HepG2 (cell line): ENCODE measurements at regions not wholly inside any gene's neighbourhood (a gene's known extent, or its start where the extent isn't known, plus 50 kb on each side); places are given as distances from the start of the nearest gene placed in this dataset.

Experiments used
- ATAC-seq: fragments of 200-7000 bp; cut with Tn5 transposase; 3 replicates; pipeline ENCODE4 v1.9.1; 2020; ENCODE audit warnings: mild to moderate bottlenecking, moderate library complexity
- BruUV-seq: library from RNA; stranded (reverse); fragments of 400-500 nt; replicated peaks from 2 replicates; lab custom pipeline; 2021; lab: Mats Ljungman, UMichigan
- CTCF ChIA-PET: fragments of 300-600 bp; formaldehyde crosslinking; extraction: SDS; loops from one replicate; lab custom pipeline; 2021; ENCODE audit warnings: low total read pairs, inconsistent platforms, low intra/inter-chr PET ratio; lab: Yijun Ruan, JAX
- POLR2A ChIA-PET: fragments of 350-600 bp; sonication (Branson Sonifier 250); formaldehyde crosslinking; loops from one replicate; lab custom pipeline; 2020; ENCODE audit warnings: antibody characterized with exemption, inconsistent platforms; lab: Yijun Ruan, JAX
- DNase-seq: peaks from one replicate; pipeline ENCODE4 v3.0.0-alpha.2; 2015; ENCODE audit warnings: low spot score
- FAIRE-seq: peaks from 3 replicates; lab custom pipeline; 2011; peaks lifted over from hg19 to GRCh38; lab: Jason Lieb, UNC
- H2AFZ ChIP-seq: one replicate; pipeline ENCODE4 v1.6.1; 2011; ENCODE audit warnings: low read length, inconsistent platforms
- H3K27ac ChIP-seq: fragments of 300-600 bp; 3 replicates; pipeline ENCODE4 v1.8.0; 2011; ENCODE audit warnings: mixed run types, mild to moderate bottlenecking, mixed read lengths, low read length, inconsistent platforms; ENCODE audit not compliant: insufficient read depth; ENCODE audit errors: extremely low read length
- H3K27me3 ChIP-seq, 2 experiments: fragments of 200-600 bp in 1 of 2; 2 replicates in 1 of 2; 3 replicates in 1 of 2; pipeline versions ENCODE4 v1.6.0 to v1.8.0; 2011; ENCODE audit warnings: low read length in 2 of 2, mild to moderate bottlenecking in 2 of 2, moderate library complexity in 2 of 2, inconsistent platforms in 1 of 2; ENCODE audit not compliant: insufficient read depth in 2 of 2, control insufficient read depth in 1 of 2
- H3K36me3 ChIP-seq, 2 experiments: fragments of 200-600 bp in 1 of 2; replicated peaks in 1 of 2; 2 replicates in 1 of 2; 3 replicates in 1 of 2; pipeline versions ENCODE4 v1.5.1 to v1.8.0; 2011; ENCODE audit warnings: low read length in 2 of 2, inconsistent platforms in 1 of 2; ENCODE audit not compliant: insufficient read depth in 2 of 2, control insufficient read depth in 1 of 2
- H3K4me1 ChIP-seq: 2 replicates; pipeline ENCODE4 v1.5.1; 2012; ENCODE audit warnings: low read length, inconsistent platforms; ENCODE audit not compliant: insufficient read depth
- H3K4me2 ChIP-seq: 2 replicates; pipeline ENCODE4 v1.6.0; 2011; ENCODE audit warnings: low read depth, low read length, inconsistent platforms
- H3K4me3 ChIP-seq, 3 experiments: fragments of 200-600 bp in 1 of 3; sonication (generic), shearing (Covaris generic) in 1 of 3; replicated peaks in 1 of 3; 2 replicates each; pipeline ENCODE4 v1.5.1; 2011 to 2016; ENCODE audit warnings: low read length in 3 of 3, inconsistent platforms in 2 of 3, low read depth in 2 of 3, mild to moderate bottlenecking in 2 of 3, control low read depth in 1 of 3, mixed read lengths in 1 of 3; ENCODE audit not compliant: insufficient read depth in 1 of 3
- H3K79me2 ChIP-seq: one replicate; pipeline ENCODE4 v1.6.1; 2011; ENCODE audit warnings: low read length, inconsistent platforms; ENCODE audit not compliant: insufficient read depth
- H3K9ac ChIP-seq: 2 replicates; pipeline ENCODE4 v1.6.0; 2011; ENCODE audit warnings: mild to moderate bottlenecking, low read depth, low read length, inconsistent platforms; ENCODE audit not compliant: insufficient read depth
- H3K9me3 ChIP-seq: 2 replicates; pipeline ENCODE4 v1.5.1; 2012; ENCODE audit warnings: mild to moderate bottlenecking, low read length
- H4K20me1 ChIP-seq: 2 replicates; pipeline ENCODE4 v1.6.0; 2011; ENCODE audit warnings: inconsistent platforms, mild to moderate bottlenecking, low read length, moderate library complexity; ENCODE audit not compliant: insufficient read depth
- HNRNPK ChIP-seq: fragments of 200-400 bp; formaldehyde crosslinking; IDR thresholded peaks from 2 replicates; pipeline ENCODE4 v1.6.1; 2018; ENCODE audit warnings: low read length, low read depth, moderate library complexity, mild to moderate bottlenecking; ENCODE audit not compliant: poor library complexity, severe bottlenecking
- HOXA9 ChIP-seq: sonication (generic); formaldehyde crosslinking; IDR thresholded peaks from 2 replicates; pipeline ENCODE4 v1.8.1; 2022; ENCODE audit warnings: missing genetic modification reagents, mild to moderate bottlenecking, moderate library complexity, borderline replicate concordance
- ISL2 ChIP-seq: sonication (generic); formaldehyde crosslinking; IDR thresholded peaks from 2 replicates; pipeline ENCODE4 v1.5.0; 2020; ENCODE audit warnings: missing genetic modification reagents
- KDM1A ChIP-seq: IDR thresholded peaks from 2 replicates; pipeline ENCODE4 v1.6.1; 2016; ENCODE audit warnings: missing compliant biosample characterization
- MIER2 ChIP-seq: IDR thresholded peaks from 2 replicates; pipeline ENCODE4 v1.6.1; 2016; ENCODE audit warnings: missing biosample characterization, missing genetic modification reagents
- PRPF4 ChIP-seq: fragments of 200-400 bp; formaldehyde crosslinking; IDR thresholded peaks from 2 replicates; pipeline ENCODE4 v1.6.1; 2016; ENCODE audit warnings: low read length, low read depth; ENCODE audit not compliant: poor library complexity, severe bottlenecking
- RELA ChIP-seq: sonication (generic); formaldehyde crosslinking; IDR thresholded peaks from 2 replicates; pipeline ENCODE4 v1.4.0; 2020; ENCODE audit warnings: missing genetic modification reagents
- SMAD3 ChIP-seq: sonication (generic); formaldehyde crosslinking; IDR thresholded peaks from 2 replicates; pipeline ENCODE4 v1.4.0; 2020; ENCODE audit warnings: missing genetic modification reagents
- ZBTB3 ChIP-seq: sonication (generic); formaldehyde crosslinking; IDR thresholded peaks from 2 replicates; pipeline ENCODE4 v1.4.0; 2020; ENCODE audit warnings: low read depth, mild to moderate bottlenecking, moderate library complexity, missing genetic modification reagents, borderline replicate concordance
- ZNF234 ChIP-seq: sonication (generic); formaldehyde crosslinking; conservative IDR thresholded peaks from 2 replicates; pipeline ENCODE4 v1.5.1; 2020; ENCODE audit warnings: mild to moderate bottlenecking, missing genetic modification reagents
- ZNF337 ChIP-seq: sonication (generic); formaldehyde crosslinking; IDR thresholded peaks from 2 replicates; pipeline ENCODE4 v1.5.1; 2020; ENCODE audit warnings: missing genetic modification reagents, low read depth, mild to moderate bottlenecking, borderline replicate concordance
- ZNF646 ChIP-seq: sonication (generic); formaldehyde crosslinking; IDR thresholded peaks from 2 replicates; pipeline ENCODE4 v1.9.0; 2021; ENCODE audit warnings: mild to moderate bottlenecking, missing genetic modification reagents
- ZNF672 ChIP-seq: sonication (generic); formaldehyde crosslinking; IDR thresholded peaks from 2 replicates; pipeline ENCODE4 v1.8.1; 2022; ENCODE audit warnings: missing genetic modification reagents
- ZNF709 ChIP-seq: sonication (generic); formaldehyde crosslinking; IDR thresholded peaks from 2 replicates; pipeline ENCODE4 v1.5.0; 2020; ENCODE audit warnings: mild to moderate bottlenecking, missing genetic modification reagents
- ZNF768 ChIP-seq: sonication (generic); formaldehyde crosslinking; IDR thresholded peaks from 2 replicates; pipeline ENCODE4 v1.4.0; 2020; ENCODE audit warnings: missing genetic modification reagents
- WGBS: methylation state at CpG from one replicate; pipeline ENCODE4 v1.1.6; 2017; ENCODE audit warnings: low lambda C conversion rate; 5-methylcytosine and 5-hydroxymethylcytosine counted together
- in situ Hi-C: cut with HindIII; loops from 2 replicates; pipeline ENCODE4 v1.10.0; 2017; ENCODE audit warnings: low pct_unique_long_range_greater_than_20kb; ENCODE audit not compliant: extremely low pct_ligation_motif_present
- intact Hi-C: fragments of 100-400 bp; cut with micrococcal nuclease; formaldehyde crosslinking; loops from one replicate; pipeline ENCODE4 v1.10.0; 2022; ENCODE audit not compliant: unreplicated experiment

GRCh38 chr5:114249823-114250222, 112.0 kb upstream of the KCNN2 start (continued):
- no peak for TF ChIP-seq ZNF646 (CRISPR knock-in tag)
- TF ChIP-seq ZBTB3 (CRISPR knock-in tag): no peak
- TF ChIP-seq KDM1A: no peak
- TF ChIP-seq ZNF234 (CRISPR knock-in tag): no peak
- TF ChIP-seq SMAD3: no peak
- TF ChIP-seq RELA: no peak

- WGBS: 0% methylated on average over 3 of the region's 3 CpGs
- Histone ChIP-seq H3K9me3 (no peaks in the 10 kb centered on the region), H3K36me3 (no peaks in the 10 kb centered on the region), H3K4me2 (no peak overlapping the region), H3K9ac (no peak overlapping the region), H3K4me3 (no peak overlapping the region), H3K79me2 (no peaks in the 10 kb centered on the region), H3K27ac (no peak overlapping the region), H2AFZ (no peak overlapping the region), H4K20me1 (no peaks in the 10 kb centered on the region), H3K27me3 (no peaks in the 10 kb centered on the region), H3K4me1 (no peaks in the 10 kb centered on the region)
- ChIA-PET CTCF (no interaction called here), POLR2A (no interaction called here)
- in situ Hi-C loops (no loop called here), intact Hi-C loops (no loop called here)
- DNase-seq (no peak), ATAC-seq (no peak), FAIRE-seq (no peak)
- BruUV-seq: no TSS peak
- TF ChIP-seq HOXA9: no peak
- TF ChIP-seq PRPF4: no peak
- no peak for TF ChIP-seq ZNF337 (CRISPR knock-in tag)
- TF ChIP-seq HNRNPK: no peak
- no peak for TF ChIP-seq ZNF672 (CRISPR knock-in tag)
- TF ChIP-seq ZNF768 (CRISPR knock-in tag): no peak
- TF ChIP-seq MIER2: no peak
- TF ChIP-seq ZNF709 (CRISPR knock-in tag): no peak
- TF ChIP-seq ISL2 (CRISPR knock-in tag): no peak
Measured at GRCh38 chr5:114250536-114250935, 111.3 kb upstream of the KCNN2 start.
